ENCODE measurements at regions not wholly inside any gene's neighbourhood (a gene's known extent, or its start where the extent isn't known, plus 50 kb on each side); places are given as distances from the start of the nearest gene placed in this dataset.

DNA sequence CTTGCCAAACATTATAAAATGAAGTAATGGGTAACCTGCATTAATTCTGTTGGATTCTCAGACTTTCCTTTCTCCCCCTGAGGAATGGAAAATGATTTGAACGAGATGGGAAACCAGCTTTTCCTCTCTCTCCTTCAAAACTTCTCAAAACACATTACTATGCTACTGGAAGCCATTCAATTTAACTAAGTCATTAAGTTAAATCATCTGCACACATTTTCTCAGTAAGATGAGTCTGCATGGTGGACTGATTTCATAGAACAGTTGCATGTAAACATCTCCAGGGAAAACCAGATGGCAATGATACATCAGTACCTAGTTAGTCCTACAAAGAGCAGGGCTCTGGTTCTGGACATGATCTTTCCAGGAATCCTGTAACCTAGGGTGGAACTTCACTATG is 59.9 kb downstream of the BMP4 start:
- DNase-seq (ENCODE audit: low read depth in 2 of 3, low spot score in 2 of 3), result no peak

DNA sequence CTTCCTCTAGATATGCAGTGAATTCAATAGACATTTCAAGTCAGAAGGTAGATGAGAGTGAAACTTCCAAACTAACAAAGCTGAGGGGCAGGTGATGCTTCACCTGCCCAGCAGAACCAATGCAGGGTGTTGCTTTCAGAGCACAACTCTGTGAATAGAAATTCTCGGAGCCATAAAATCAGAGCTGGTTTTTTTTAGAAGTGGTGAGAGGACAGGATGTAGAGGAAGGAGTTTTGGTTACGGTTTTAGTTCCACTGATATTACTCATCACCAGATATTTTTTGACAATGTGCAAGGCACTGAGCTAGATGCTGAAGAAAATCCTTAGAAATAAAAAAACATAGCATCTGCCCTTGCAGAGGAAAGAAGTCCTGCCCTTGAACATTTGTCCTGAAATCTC is 62.2 kb downstream of the BMP4 start:
- DNase-seq (ENCODE audit: low read depth in 2 of 3, low spot score in 2 of 3), result no peak

DNA sequence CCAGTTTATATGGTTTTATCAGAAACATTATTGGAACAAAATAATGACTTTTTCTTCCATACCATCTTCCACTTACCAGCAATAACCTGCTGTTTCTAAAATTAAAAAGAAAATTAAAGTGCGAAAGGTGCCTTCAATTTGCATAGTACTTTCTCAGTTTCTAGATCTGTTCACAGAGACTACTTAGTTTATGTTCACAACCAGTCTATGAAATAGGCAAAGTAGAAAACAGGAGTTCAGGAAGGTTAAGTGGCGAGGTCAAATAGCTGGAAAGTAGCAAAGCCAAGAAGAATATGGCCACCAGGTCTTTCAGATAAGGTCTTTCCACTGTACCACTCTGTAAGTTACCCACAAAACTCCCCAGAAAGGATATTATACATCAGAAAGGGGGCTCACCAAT is 63.3 kb downstream of the BMP4 start:
- DNase-seq (ENCODE audit: low read depth in 2 of 3, low spot score in 2 of 3), result no peak

DNA sequence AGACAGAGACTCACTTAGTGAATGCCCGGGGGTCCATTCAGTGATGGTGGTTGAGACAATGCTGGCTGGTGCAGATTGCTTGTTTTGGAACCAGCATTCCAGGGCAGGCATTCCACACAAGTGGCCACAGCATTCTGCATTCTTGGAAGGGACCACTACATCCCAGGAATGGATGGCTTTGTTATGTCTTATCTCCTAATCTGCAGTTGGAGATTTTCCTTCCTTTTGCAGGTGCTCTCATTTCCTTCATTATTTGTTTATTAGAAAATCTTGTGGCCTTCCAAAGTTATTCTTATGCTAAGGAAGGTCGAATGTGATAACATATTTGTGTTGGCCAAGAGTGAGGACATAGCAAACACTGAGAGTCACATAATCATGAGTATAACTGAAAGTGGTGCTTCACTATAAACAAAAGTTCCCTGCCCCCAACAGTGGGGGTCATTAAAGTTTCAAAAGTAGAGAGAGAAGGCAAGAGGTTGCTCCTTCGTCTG is 66.0 kb downstream of the BMP4 start:
- DNase-seq (ENCODE audit: low read depth in 2 of 3, low spot score in 2 of 3), result no peak

DNA sequence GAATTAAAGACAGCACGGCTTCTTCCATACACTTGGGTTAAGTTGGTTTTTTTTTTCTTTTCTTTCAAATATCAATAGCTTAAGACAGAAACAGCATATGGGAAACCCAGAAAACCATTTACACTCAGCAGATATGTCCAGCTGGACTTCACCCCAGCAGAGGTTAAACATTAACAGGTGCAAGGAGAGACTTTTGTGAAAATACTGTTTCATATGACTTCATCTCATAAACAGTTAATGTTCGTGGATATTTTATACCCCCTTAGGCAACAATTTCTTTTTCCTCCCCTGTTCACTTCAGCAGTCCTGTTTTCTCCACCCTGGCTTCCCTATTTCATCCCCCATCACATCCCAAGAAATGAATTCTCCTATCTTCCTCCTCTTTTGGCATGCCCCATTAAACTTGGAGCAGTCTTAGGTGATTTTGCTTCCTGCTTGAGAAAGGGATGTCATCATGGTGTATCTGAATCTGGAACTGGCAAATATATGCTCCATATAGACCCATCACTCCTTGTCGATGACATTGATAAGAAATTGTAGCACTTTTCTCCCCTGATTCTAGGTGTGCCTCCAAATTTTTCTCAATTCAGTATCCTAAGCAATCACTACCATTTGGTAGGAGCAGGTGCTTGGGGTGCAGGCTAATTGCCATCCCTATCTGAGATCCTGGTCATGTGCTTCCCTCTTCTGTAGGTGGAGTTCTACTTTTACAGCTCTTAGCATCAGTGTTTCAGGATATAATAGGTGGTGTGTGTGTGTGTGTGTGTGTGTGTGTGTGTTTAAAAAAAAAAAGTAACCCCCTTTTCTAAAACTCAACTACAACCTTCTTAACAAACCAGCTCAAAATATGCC is 67.9 kb downstream of the BMP4 start:
- DNase-seq (ENCODE audit: low read depth in 2 of 3, low spot score in 2 of 3), result no peak

DNA sequence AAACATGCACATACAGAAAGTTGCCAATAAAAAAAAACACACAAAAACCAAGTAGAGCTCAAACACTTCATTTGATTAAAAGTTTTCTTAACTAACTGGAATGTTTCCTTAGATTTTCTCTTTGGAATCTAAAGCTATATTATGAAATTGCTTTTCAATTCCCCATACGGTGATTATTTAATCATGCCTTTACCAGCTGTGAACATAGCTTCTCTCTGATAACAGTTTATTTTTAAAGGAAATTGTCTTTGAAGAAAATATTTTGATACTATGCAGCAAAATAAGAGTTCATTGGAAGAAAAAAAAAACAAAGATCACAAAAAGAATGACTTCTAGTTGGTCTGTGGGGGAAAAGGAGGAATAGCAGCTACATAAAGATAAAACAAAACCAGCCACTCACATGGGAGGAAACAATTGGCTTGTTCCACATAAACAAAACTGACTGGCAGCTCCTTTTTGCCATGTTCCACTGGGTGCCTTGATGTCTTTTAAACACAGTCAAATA is 71.4 kb downstream of the BMP4 start:
- no peak for DNase-seq (ENCODE audit: low read depth in 2 of 3, low spot score in 2 of 3)

DNA sequence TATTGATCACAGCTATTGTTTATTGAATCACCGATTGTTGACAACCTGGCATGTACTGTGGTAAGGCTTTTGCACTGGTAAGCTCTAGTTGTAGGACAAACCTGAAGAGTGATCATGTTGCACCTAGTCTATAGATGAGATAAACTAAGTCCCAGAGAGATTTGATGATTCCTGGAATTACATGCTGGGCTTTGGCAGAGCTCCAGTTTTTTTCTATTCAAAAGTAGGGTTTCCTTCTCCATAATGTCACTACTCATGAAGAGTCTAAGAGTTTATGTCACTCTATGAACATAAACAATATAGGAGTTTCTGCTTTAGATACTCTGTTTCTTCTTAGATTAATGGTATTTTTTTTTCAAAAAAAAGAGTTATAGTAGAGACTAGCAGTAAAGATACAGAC is 72.0 kb downstream of the BMP4 start:
- DNase-seq (ENCODE audit: low read depth in 2 of 3, low spot score in 2 of 3), result no peak

DNA sequence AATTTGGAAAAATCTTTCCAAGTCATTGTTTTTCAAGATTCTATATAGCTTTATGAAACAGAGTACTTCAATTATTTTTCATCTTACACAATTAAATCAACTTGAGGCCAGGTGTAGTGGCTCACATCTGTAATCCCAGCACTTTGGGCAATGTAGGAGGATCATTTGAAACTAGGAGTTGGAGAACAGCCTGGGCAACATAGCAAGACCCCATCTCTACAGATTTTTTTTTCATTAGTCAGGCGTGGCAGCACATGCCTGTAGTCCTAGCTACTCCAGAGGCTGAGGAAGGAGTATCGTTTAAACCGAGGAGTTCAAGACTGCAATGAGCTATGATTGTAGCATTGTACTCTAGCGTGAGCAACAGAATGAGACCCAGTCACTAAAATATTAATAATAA is 72.9 kb downstream of the BMP4 start:
- DNase-seq (ENCODE audit: low read depth in 2 of 3, low spot score in 2 of 3), result no peak

DNA sequence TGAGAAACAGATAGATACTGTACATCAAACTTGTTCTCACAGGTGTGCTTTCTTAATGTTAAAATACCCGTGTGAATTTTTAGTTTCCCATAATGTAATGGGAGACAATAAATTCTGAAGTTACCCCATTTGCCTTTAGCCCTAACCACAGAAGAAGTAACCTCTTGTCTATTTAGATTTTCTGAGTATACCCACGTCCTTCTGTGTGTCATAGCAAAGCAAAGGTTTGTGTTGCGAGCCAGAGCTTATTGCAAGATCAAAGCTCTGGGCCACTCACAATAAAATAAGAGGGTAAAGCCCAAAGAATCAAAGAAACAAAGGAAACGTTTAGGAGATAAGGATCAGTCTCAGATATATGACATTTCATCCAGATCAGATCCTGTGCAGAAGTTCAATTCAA is 73.9 kb downstream of the BMP4 start:
- DNase-seq (ENCODE audit: low read depth in 2 of 3, low spot score in 2 of 3), result no peak

DNA sequence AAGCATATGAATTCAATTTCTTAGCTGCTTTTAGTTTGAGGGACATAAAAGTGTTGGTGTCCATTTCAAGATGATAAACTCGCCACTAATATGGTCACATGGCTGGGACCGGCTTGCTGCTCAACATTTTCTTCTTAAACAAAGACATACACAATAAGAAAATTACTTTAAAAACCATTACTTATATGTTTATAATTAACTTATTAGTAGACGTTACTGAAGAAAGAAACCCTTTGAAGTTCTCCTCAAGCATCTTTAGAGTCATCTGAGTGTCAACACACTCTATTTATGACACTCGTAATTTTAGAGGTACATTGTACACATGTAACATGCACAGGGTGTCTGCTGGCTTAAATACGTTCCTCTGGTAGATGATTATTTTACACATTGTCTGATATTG is 74.7 kb downstream of the BMP4 start:
- DNase-seq (ENCODE audit: low read depth in 2 of 3, low spot score in 2 of 3), result no peak

DNA sequence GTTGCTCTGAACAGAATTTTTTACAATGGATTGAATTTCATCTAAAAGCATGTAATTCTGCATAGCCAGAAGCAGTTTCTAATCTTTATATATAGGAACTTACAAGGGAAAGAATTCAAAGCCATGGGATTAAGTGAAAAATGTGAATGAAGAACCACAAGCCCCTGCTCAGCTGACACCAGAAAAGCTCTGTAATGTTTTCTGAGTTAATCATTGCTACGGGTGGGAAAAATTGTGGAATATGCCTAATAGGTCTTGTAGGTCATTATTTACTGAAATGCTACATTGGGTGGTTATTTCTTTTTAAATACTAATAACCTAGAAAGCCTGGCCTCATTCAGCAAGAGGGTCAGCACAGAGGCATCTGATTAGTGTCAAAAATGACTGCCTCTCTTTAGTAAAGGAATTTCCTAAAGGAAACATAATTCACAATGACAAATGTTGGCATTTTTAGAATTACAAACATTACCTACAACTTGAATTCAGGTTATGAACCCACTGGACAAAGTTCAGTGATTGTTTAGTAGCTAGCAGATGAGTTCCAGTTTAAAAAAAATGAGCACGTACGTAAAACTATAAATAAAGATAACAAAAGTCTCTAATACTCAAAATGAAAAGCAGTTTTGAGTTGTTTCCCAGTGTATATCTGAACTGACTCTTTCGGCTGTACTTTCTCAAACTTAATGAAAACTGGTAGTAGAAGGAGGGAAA is 75.3 kb downstream of the BMP4 start:
- DNase-seq (ENCODE audit: low read depth in 2 of 3, low spot score in 2 of 3), result no peak

DNA sequence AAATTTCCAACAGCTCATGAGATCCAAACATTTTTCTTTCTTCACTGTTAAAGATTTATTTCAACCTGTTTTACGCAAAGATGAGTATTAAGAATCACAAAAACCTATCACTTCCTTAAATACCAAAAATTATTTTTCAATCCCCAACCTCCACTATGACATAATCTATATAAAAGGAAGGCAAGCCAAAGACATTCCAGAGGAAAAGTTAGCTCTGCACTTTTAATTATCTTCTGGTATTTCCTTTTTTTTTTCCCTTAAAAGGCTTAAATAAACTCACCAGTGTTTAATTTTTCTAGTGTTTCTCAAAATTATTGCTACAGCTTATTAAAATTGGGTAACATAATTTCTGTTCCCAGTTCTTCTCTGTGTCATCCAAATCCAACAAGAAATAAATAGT is 75.9 kb downstream of the BMP4 start:
- DNase-seq (ENCODE audit: low read depth in 2 of 3, low spot score in 2 of 3), result no peak

DNA sequence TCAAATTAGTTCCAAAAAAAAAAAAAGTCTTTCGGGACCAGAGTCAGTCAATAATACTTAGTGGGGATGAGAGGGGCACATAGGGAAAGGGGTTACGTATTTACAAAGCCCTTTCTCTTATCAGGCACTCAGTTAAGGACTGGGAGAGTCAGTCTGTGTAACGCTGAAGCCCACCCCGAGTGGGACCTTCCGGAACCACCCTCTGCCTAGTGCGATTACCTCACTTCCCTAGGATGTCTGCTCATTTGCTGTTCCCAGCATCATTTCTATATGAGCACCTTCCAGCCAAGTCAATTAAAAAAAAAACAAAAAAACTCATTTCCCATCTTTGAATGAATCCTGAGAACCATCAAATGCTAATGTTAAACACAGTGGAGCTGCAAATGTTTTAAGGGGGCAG is 76.9 kb downstream of the BMP4 start:
- no peak for DNase-seq (ENCODE audit: low read depth in 2 of 3, low spot score in 2 of 3)

DNA sequence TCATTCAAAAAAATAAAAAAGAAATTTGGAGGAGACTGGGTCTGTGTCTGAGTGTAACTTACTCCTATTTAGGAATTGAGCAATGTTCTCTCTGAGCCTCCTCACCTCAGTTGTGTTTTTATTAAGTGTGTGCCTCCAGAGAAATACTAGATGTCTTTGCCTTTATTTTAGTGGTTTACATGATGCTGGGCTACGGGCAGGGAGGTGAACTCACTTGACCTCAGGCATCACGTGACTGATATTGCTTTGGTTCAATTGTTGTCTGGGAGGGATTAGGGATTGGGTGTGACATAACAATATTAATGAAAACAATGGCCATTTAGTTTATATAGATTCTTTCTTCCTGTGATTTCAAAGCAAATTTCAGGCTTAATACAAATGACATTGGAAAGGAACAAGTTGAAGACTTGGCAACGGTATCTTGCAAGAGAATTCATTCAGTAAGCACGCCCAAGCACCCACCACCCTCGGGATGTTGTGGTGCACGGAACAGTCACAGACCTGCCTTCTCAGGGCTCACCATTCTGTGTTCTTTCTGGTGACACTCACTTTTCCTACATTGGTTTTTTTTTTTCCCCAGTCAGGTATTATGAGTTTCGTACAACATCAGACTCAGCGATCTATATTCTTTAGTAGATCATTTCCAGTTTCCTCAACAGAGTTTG is 77.5 kb downstream of the BMP4 start:
- no peak for DNase-seq (ENCODE audit: low read depth in 2 of 3, low spot score in 2 of 3)

DNA sequence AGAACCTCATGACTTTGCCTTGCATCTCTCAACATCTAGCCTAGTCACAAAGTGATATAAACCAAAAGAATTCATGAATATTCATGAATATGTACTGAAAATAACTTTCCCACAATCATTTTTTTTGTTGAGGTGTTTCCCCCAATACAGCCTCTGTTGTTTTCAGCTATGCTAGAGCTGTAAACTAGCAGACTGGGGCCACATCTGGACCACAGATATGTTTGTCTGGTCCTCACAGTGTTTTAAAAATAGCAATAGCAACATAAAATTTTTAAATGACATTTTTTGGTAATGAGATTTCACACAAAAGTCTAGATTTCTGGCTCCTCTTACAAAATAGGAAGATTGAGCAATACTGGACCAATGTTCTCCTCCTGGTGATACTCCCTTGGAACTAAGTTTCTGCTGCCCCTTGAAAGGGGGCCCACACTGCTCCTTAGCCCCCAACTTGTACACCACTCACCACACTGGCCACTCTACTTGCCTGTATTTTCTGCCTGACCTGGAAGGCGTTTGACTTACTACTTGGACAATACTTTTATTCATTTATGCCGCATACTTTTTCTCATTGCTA is 81.2 kb downstream of the BMP4 start:
- no peak for DNase-seq (ENCODE audit: low read depth in 2 of 3, low spot score in 2 of 3)

DNA sequence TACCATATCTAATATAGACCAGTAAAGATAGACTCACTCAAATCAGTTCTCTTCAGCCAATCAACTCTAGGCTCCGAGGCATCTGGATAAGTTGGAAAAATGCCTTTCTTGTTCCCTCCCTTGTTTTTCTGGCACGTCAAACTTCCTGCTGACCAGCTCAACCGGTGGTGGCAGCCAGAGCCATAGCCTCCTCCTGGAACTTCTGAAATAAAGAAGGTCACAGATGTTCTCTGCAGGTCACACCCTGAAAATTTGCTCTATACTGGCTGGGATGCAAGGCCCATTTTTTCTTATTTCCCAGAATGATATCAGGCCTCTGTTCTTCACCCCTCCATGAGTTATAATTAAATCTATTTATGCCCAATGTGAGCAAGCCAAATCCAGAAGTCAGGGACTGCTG is 81.9 kb downstream of the BMP4 start:
- DNase-seq (ENCODE audit: low read depth in 2 of 3, low spot score in 2 of 3), result no peak

DNA sequence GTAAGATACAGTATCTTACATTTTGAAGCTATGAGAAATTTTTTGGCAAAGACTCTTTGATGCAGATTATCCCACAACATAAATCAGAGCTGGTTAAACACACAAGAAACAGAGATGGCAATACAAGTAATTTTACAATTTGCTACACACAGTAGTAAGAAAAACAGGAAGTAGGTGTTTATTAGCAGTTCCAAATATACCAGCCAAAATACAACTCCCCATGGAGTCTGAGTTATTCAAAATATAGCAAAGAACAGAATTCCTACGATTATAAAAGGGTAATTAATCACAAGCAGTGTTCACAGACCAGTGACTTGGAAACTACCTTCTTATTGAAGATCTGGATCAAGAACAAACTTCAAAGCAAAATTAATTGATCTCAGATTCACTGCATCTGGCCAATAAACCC is 83.9 kb downstream of the BMP4 start:
- DNase-seq (ENCODE audit: low read depth in 2 of 3, low spot score in 2 of 3), result no peak

DNA sequence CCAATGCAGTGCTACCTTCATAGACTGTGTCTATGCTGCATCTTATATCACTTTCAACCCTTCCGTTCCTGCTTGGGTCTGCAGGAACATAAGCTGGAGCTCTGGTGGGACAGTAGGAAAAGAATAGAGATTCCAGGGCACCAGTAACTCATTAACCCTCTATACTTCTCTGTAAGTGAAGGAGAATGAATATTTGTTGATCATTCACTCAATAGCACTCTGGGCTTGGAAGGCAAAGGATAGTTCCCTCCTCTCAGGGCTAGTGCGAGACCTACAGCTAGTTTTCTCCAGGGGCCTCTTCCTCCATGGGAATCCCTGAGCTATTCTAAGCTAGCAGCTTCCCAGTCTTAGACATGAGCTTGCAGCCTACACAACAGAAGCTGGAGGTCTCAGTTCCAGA is 84.7 kb downstream of the BMP4 start:
- no peak for DNase-seq (ENCODE audit: low read depth in 2 of 3, low spot score in 2 of 3)

DNA sequence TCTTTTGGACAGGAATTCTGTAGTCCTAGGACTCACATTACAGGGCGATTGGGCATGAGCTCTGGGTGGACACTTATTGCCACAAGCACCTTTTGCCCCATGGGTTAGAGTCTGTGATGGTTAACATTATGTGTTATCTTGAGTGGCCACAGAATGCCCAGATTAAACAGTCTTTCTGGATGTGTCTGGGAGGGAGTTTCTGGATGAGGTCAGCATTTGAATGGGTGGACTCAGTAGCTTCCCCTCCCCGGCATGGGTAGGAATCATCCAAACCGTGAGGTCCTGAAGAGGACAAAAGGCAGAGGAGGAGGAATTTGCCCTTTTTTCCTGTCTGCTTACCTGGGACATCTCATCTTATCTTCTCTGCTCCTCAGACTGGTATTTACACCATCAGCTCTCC is 85.6 kb downstream of the BMP4 start:
- DNase-seq (ENCODE audit: low read depth in 2 of 3, low spot score in 2 of 3), result no peak

DNA sequence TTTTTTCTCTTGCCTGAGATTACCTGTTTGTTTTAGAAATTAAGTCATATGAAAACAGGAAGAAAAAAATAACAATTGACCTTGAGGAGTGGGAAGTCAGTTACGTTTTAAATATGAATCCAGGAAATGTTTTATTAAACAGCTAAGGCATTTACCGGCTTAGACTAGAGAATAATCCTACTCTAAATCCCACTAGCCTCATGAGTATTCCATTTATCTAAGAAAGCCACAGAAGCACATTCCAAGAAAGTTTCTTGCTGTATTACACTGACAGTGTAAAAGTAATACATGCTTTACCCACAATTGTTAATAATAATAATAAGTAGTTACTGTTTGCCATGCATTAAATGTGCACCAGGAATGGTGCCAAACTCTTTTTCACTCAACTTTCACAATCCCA is 90.9 kb downstream of the BMP4 start:
- DNase-seq (ENCODE audit: low read depth in 2 of 3, low spot score in 2 of 3), result no peak

DNA sequence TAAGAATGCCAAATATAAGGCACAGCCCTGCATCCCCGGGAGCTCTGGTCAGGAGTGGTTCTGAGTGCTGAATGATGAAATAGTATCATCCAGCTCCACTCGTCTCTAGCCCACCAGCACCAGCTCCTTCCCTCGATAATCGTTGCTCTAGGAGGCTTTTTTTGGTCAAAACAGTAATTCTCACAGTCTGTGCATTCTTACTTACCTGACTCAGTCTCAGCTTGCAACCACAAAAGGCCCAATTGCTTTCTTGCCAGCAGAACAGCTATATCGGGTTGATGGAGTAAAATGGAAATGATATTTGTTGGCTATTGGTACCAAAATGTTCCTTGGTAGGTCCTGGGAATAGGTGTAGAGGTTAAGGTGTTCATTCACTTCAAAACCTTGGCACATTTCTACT is 94.8 kb downstream of the BMP4 start:
- no peak for DNase-seq (ENCODE audit: low read depth in 2 of 3, low spot score in 2 of 3)
